Hematopoietic multipotent progenitor cell (in vitro differentiated cells): ENCODE measurements at regions not wholly inside any gene's neighbourhood (a gene's known extent, or its start where the extent isn't known, plus 50 kb on each side); places are given as distances from the start of the nearest gene placed in this dataset.
"Not testable (repeated sequence)": the region's sequence is repeated elsewhere in the genome, so short reads cannot be mapped to it uniquely, and the experiment has no call there.

Experiments
- DNase-seq, 3 donors: peaks; one replicate each; pipeline ENCODE4 v3.0.0-alpha.2; 2011 to 2015; ENCODE audit warnings: low read depth in 2 of 3, low spot score in 2 of 3

GRCh38 chr6:128739112-128739511 lies 143.8 kb upstream of the LAMA2 start:
- DNase-seq, result no peak

GRCh38 chr6:128738112-128738511 lies 144.8 kb upstream of the LAMA2 start:
- DNase-seq, result no peak

- DNase-seq, result no peak
These were observed 146.2 kb upstream of the LAMA2 start for GRCh38 chr6:128736780-128737179.

- peak in 1 of 3 donors; percentile 18 for DNase-seq
These were observed 151.4 kb upstream of the LAMA2 start for GRCh38 chr6:128731249-128732165.

- DNase-seq, result no peak
These were observed 155.4 kb upstream of the LAMA2 start for GRCh38 chr6:128727500-128727899.

GRCh38 chr6:128725271-128726233 lies 157.4 kb upstream of the LAMA2 start:
- peak in 1 of 3 donors; percentile 24 for DNase-seq

- no peak for DNase-seq
These were observed 158.2 kb upstream of the LAMA2 start for GRCh38 chr6:128724738-128725137.

GRCh38 chr6:128723667-128724066 lies 159.3 kb upstream of the LAMA2 start:
- DNase-seq, result no peak

- no peak for DNase-seq
These were observed 162.0 kb upstream of the LAMA2 start for GRCh38 chr6:128720891-128721290.

- DNase-seq, result no peak
These were observed 163.2 kb upstream of the LAMA2 start for GRCh38 chr6:128719786-128720185.

- no peak for DNase-seq
These were observed 169.5 kb upstream of the LAMA2 start for GRCh38 chr6:128713461-128713860.

GRCh38 chr6:128712898-128713297 lies 170.0 kb upstream of the LAMA2 start:
- DNase-seq, result no peak

GRCh38 chr6:128711149-128711548 lies 171.8 kb upstream of the LAMA2 start:
- DNase-seq, result no peak

GRCh38 chr6:128710315-128710714 lies 172.6 kb upstream of the LAMA2 start:
- no peak for DNase-seq

- DNase-seq, result no peak
These were observed 178.3 kb upstream of the LAMA2 start for GRCh38 chr6:128704601-128705000.

- DNase-seq, result not testable (repeated sequence)
These were observed 179.1 kb upstream of the LAMA2 start for GRCh38 chr6:128703794-128704193.

GRCh38 chr6:128696691-128697689 lies 176.6 kb upstream of the PTPRK start:
- DNase-seq, result no peak

GRCh38 chr6:128694303-128695009 lies 174.1 kb upstream of the PTPRK start:
- DNase-seq, result no peak

- no peak for DNase-seq
These were observed 169.7 kb upstream of the PTPRK start for GRCh38 chr6:128690063-128690462.

GRCh38 chr6:128686084-128686483 lies 165.7 kb upstream of the PTPRK start:
- DNase-seq, result no peak
